Natural killer cell (primary cell): ENCODE measurements at regions not wholly inside any gene's neighbourhood (a gene's known extent, or its start where the extent isn't known, plus 50 kb on each side); places are given as distances from the start of the nearest gene placed in this dataset.

Experiments used
- ATAC-seq, 3 donors: fragments of 150-1000 bp in 2 of 3; fragments of 200-7000 bp in 1 of 3; cut with Tn5 transposase; 1 replicate in 1 of 3; 2 replicates in 2 of 3; pipeline ENCODE4 v1.10.0; 2021; ENCODE audit warnings: mild to moderate bottlenecking in 2 of 3, moderate library complexity in 2 of 3
- DNase-seq, 2 donors: peaks; one replicate each; pipeline versions ENCODE4 v3.0.0 to v3.0.0-alpha.2; 2013 to 2021; ENCODE audit warnings: mixed read lengths in 1 of 2
- H3K27ac ChIP-seq: one replicate; pipeline ENCODE4 v1.5.1; 2013; ENCODE audit warnings: mild to moderate bottlenecking, low read length
- H3K27me3 ChIP-seq: one replicate; pipeline ENCODE4 v1.6.1; 2013; ENCODE audit warnings: low read length; ENCODE audit not compliant: control insufficient read depth, insufficient read depth
- H3K36me3 ChIP-seq: one replicate; pipeline ENCODE4 v1.6.1; 2013; ENCODE audit warnings: low read length; ENCODE audit not compliant: control insufficient read depth, insufficient read depth
- H3K4me1 ChIP-seq: one replicate; pipeline ENCODE4 v1.6.1; 2013; ENCODE audit warnings: low read length; ENCODE audit not compliant: control insufficient read depth, insufficient read depth
- H3K4me3 ChIP-seq: one replicate; pipeline ENCODE4 v1.5.1; 2013; ENCODE audit warnings: low read length
- H3K9me3 ChIP-seq: one replicate; pipeline ENCODE4 v1.6.1; 2013; ENCODE audit warnings: low read length; ENCODE audit not compliant: control insufficient read depth, insufficient read depth
- H3K27ac Mint-ChIP-seq, 2 donors: one replicate each; pipeline ENCODE4 v1.8.0; 2022; ENCODE audit warnings: mild to moderate bottlenecking in 2 of 2, mixed read lengths in 2 of 2, moderate library complexity in 1 of 2
- H3K27me3 Mint-ChIP-seq, 2 donors: one replicate each; pipeline ENCODE4 v1.8.0; 2022; ENCODE audit warnings: low read depth in 2 of 2, mixed read lengths in 2 of 2
- H3K36me3 Mint-ChIP-seq: one replicate; pipeline ENCODE4 v1.8.0; 2022; ENCODE audit warnings: mixed read lengths
- H3K4me1 Mint-ChIP-seq, 2 donors: one replicate each; pipeline ENCODE4 v1.8.0; 2022; ENCODE audit warnings: mixed read lengths in 2 of 2
- H3K4me3 Mint-ChIP-seq: one replicate; pipeline ENCODE4 v1.8.0; 2022; ENCODE audit warnings: mild to moderate bottlenecking, moderate library complexity, mixed read lengths
- H3K9me3 Mint-ChIP-seq, 2 donors: one replicate each; pipeline ENCODE4 v1.8.0; 2022; ENCODE audit warnings: mixed read lengths in 2 of 2
- WGBS: methylation state at CpG from one replicate; pipeline ENCODE4 v1.1.7; 2013; ENCODE audit warnings: missing lambda C conversion rate; ENCODE audit not compliant: insufficient coverage; 5-methylcytosine and 5-hydroxymethylcytosine counted together
- intact Hi-C: fragments of 100-400 bp; cut with micrococcal nuclease; formaldehyde crosslinking; loops from one replicate; pipeline ENCODE4 v1.14.2; 2022
- TF ChIP-seq, protein P1 (sequence below): fragments of 200-600 bp; IDR thresholded peaks from one replicate; pipeline ENCODE4 v1.8.0; 2022; ENCODE audit warnings: antibody characterized with exemption

DNA sequence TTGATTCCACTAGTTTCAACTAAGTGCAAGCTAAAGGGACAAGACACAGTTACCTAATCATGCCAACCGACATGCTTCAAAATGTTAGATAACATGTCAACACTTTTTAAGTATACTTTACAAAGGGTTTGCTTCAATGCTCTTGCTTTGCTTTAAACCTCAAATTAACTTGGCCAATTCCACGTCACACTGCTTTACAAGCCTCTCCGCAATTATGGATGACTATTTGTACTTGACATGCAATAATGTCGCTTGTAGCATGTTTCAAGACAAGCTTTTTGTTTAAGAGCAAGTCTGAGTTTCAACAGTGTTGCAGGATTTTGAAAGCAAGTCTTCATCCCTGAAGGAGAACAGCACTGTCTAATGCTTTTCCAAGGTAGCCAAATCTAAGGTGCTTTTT, 86.9 kb downstream of the CNTN3 start:
- Mint-ChIP-seq H3K36me3 (no peaks in the 10 kb centered on the region), H3K4me3 (no peak overlapping the region), H3K9me3 (peaks cover 3 to 15% of the 10 kb centered on the region in 2 donors), H3K4me1 (no peaks in the 10 kb centered on the region), H3K27ac (no peak overlapping the region), H3K27me3 (no peaks in the 10 kb centered on the region)
- Histone ChIP-seq H3K9me3 (no peaks in the 10 kb centered on the region), H3K4me3 (no peak overlapping the region), H3K27ac (no peak overlapping the region), H3K4me1 (no peaks in the 10 kb centered on the region), H3K36me3 (no peaks in the 10 kb centered on the region), H3K27me3 (no peaks in the 10 kb centered on the region)
- DNase-seq = no peak
- intact Hi-C loops = no loop called here
- TF ChIP-seq, protein P1, sequence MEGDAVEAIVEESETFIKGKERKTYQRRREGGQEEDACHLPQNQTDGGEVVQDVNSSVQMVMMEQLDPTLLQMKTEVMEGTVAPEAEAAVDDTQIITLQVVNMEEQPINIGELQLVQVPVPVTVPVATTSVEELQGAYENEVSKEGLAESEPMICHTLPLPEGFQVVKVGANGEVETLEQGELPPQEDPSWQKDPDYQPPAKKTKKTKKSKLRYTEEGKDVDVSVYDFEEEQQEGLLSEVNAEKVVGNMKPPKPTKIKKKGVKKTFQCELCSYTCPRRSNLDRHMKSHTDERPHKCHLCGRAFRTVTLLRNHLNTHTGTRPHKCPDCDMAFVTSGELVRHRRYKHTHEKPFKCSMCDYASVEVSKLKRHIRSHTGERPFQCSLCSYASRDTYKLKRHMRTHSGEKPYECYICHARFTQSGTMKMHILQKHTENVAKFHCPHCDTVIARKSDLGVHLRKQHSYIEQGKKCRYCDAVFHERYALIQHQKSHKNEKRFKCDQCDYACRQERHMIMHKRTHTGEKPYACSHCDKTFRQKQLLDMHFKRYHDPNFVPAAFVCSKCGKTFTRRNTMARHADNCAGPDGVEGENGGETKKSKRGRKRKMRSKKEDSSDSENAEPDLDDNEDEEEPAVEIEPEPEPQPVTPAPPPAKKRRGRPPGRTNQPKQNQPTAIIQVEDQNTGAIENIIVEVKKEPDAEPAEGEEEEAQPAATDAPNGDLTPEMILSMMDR = no peak
- 86% methylated on average over 4 of the region's 4 CpGs for WGBS
- ATAC-seq = no peak

DNA sequence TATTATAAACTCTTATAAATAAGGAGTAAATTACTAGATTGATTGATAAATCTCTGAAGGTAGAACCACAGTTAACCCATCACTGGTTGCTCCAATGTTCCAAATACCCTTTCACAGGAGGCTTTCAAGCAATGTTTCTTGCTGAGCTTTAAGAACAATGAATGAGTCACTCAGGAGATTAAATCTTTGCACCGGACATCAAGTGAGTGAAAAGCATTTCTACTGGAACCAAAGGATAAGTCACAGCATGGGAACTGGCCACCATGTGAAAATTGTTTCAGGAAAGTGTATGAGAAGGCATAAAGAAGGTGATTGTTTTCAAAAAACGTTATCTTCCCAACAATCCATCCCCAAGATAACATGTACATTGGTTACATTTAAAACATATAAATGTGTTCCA, 90.6 kb downstream of the CNTN3 start:
- ATAC-seq = no peak
- intact Hi-C loops = no loop called here
- 68% methylated on average over 1 of the region's 2 CpGs for WGBS

DNA sequence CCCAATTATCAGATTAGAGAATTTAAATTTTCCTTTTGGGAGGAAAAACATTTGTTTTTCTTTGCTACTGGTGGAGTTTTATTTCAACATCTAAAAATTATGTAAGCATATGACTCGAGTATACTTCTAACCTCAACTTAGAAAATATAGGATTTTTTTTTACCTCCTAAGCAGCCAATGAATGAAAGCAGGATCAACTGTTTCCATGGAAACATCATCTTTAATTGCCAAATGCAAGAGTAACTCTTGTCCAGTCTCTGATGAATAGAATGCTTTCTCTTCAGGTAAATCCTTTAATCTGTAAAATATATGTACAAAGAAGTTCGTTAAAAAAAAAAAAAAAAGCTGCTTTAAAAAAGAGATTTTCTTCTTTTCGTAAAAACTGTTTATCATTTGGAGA, 93.6 kb downstream of the CNTN3 start:
- H3K4me1 ChIP-seq = no peaks in the 10 kb centered on the region
- H3K36me3 Mint-ChIP-seq = no peaks in the 10 kb centered on the region
- WGBS = no CpG with 5 or more reads among the region's 3 CpGs

More for the DNA sequence above, 90.6 kb downstream of the CNTN3 start:
- Mint-ChIP-seq H3K9me3 (peaks cover 0 to 8% of the 10 kb centered on the region in 2 donors), H3K27ac (no peak overlapping the region), H3K36me3 (no peaks in the 10 kb centered on the region), H3K4me1 (no peaks in the 10 kb centered on the region), H3K27me3 (no peaks in the 10 kb centered on the region), H3K4me3 (no peak overlapping the region)
- TF ChIP-seq, protein P1 = no peak
- Histone ChIP-seq H3K36me3 (no peaks in the 10 kb centered on the region), H3K9me3 (no peaks in the 10 kb centered on the region), H3K4me1 (no peaks in the 10 kb centered on the region), H3K27ac (no peak overlapping the region), H3K27me3 (no peaks in the 10 kb centered on the region), H3K4me3 (no peak overlapping the region)
- no peak for DNase-seq

DNA sequence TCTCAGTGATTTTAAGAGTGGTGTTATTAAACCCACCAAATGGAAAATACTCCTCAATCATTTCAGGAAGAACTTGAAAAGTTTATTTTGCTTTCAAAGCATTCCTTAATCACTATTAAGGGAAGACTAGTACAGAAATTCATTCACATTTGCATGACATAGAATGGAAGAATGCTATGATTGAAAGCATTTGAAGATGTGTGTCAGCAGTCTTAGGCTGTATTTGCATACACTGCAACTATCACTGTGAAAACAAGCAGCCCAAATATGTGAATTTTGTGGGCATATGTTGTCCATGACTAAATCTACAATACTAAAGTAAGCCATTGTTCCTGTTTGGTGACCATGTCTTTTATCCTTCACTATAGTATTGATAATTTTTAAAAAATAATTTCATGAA, 95.8 kb downstream of the CNTN3 start:
- no peaks in the 10 kb centered on the region for H3K36me3 Mint-ChIP-seq
- peaks cover 11% of the 10 kb centered on the region in 2 donors for H3K9me3 Mint-ChIP-seq
- no peak overlapping the region for H3K4me3 Mint-ChIP-seq
- intact Hi-C loops = no loop called here
- H3K4me1 ChIP-seq = no peaks in the 10 kb centered on the region
- no peaks in the 10 kb centered on the region for H3K9me3 ChIP-seq
- H3K4me3 ChIP-seq = no peak overlapping the region
- H3K27ac ChIP-seq = no peak overlapping the region
- H3K4me1 Mint-ChIP-seq = no peaks in the 10 kb centered on the region
- ATAC-seq = no peak
- no peaks in the 10 kb centered on the region for H3K36me3 ChIP-seq
- no peak for DNase-seq
- H3K27me3 Mint-ChIP-seq = no peaks in the 10 kb centered on the region
- H3K27ac Mint-ChIP-seq = no peak overlapping the region
- TF ChIP-seq, protein P1 = no peak
- H3K27me3 ChIP-seq = no peaks in the 10 kb centered on the region

More for the DNA sequence above, 93.6 kb downstream of the CNTN3 start:
- no peaks in the 10 kb centered on the region for H3K27me3 Mint-ChIP-seq
- no peak overlapping the region for H3K4me3 Mint-ChIP-seq
- ATAC-seq (no peak), DNase-seq (no peak)
- Histone ChIP-seq H3K9me3 (no peaks in the 10 kb centered on the region), H3K27me3 (no peaks in the 10 kb centered on the region), H3K27ac (no peak overlapping the region), H3K36me3 (no peaks in the 10 kb centered on the region), H3K4me3 (no peak overlapping the region)
- peaks cover 10 to 13% of the 10 kb centered on the region in 2 donors for H3K9me3 Mint-ChIP-seq
- no peak overlapping the region for H3K27ac Mint-ChIP-seq
- TF ChIP-seq, protein P1 = no peak
- no peaks in the 10 kb centered on the region for H3K4me1 Mint-ChIP-seq
- intact Hi-C loops = no loop called here
